Thymus (tissue), 11 donors: ENCODE measurements at regions not wholly inside any gene's neighbourhood (a gene's known extent, or its start where the extent isn't known, plus 50 kb on each side); places are given as distances from the start of the nearest gene placed in this dataset.

ENCODE experiments used
- DNase-seq, 9 donors: peaks; one replicate each; pipeline ENCODE4 v3.0.0-alpha.2; 2013; ENCODE audit warnings: low spot score in 9 of 9, low read depth in 6 of 9, missing footprints in 1 of 9
- H3K27ac ChIP-seq, 2 donors: one replicate each; pipeline ENCODE4 v1.5.1; 2013; ENCODE audit warnings: control low read depth in 1 of 2, low read depth in 1 of 2, low read length in 1 of 2, mild to moderate bottlenecking in 1 of 2, moderate library complexity in 1 of 2
- H3K27me3 ChIP-seq, 2 donors: one replicate each; pipeline ENCODE4 v1.5.1; 2013; ENCODE audit warnings: low read length in 1 of 2; ENCODE audit not compliant: control insufficient read depth in 2 of 2, insufficient read depth in 1 of 2
- H3K36me3 ChIP-seq, 2 donors: one replicate each; pipeline ENCODE4 v1.5.1; 2013; ENCODE audit warnings: low read length in 1 of 2, mild to moderate bottlenecking in 1 of 2, moderate library complexity in 1 of 2; ENCODE audit not compliant: control insufficient read depth in 2 of 2, insufficient read depth in 2 of 2
- H3K4me1 ChIP-seq, 2 donors: one replicate each; pipeline ENCODE4 v1.5.1; 2013; ENCODE audit warnings: low read length in 2 of 2; ENCODE audit not compliant: control insufficient read depth in 2 of 2, insufficient read depth in 2 of 2
- H3K4me3 ChIP-seq, 2 donors: one replicate each; pipeline ENCODE4 v1.5.1; 2013; ENCODE audit warnings: low read length in 2 of 2, control low read depth in 1 of 2, mild to moderate bottlenecking in 1 of 2
- H3K9me3 ChIP-seq, 2 donors: one replicate each; pipeline ENCODE4 v1.5.1; 2013; ENCODE audit warnings: low read length in 1 of 2, mild to moderate bottlenecking in 1 of 2; ENCODE audit not compliant: control insufficient read depth in 2 of 2, insufficient read depth in 1 of 2
- WGBS: extraction: QIAGEN DNeasy Blood & Tissue Kit; methylation state at CpG from one replicate; pipeline ENCODE4 v1.1.7; 2013; 5-methylcytosine and 5-hydroxymethylcytosine counted together
- donor health status: healthy.

GRCh38 chr15:38954090-38954489, 389.5 kb upstream of the RASGRP1 start:
- Histone ChIP-seq H3K9me3 (no peaks in the 10 kb centered on the region), H3K27me3 (no peaks in the 10 kb centered on the region), H3K4me3 (no peak overlapping the region), H3K36me3 (no peaks in the 10 kb centered on the region), H3K27ac (no peak overlapping the region), H3K4me1 (no peaks in the 10 kb centered on the region)
- WGBS, result 92% methylated on average over 3 of the region's 3 CpGs
- no peak for DNase-seq

GRCh38 chr15:38961456-38961855, 396.8 kb upstream of the RASGRP1 start:
- Histone ChIP-seq H3K4me1 (no peaks in the 10 kb centered on the region), H3K4me3 (no peak overlapping the region), H3K36me3 (no peaks in the 10 kb centered on the region), H3K27ac (no peak overlapping the region), H3K27me3 (no peaks in the 10 kb centered on the region), H3K9me3 (no peaks in the 10 kb centered on the region)
- DNase-seq, result no peak
- 78% methylated on average over 2 of the region's 2 CpGs for WGBS

DNA sequence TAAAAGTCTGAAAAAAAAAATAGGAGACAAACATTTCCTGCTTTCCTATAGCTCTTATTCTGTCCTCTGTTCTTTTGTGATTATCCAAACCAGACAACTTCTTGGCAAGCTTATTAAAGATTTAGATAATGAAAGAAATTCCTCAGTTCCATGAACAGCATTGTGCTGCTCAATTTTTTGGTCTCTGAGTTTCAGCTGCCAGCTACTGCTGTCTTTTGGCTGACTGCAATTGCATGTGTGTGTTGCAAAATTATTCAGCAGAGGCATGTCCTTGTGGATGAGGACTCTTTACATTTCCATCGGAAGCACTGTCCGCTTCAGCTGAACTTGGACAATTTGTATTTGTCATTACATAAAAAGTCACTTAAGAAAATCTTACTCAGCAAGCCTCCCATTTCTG, 397.3 kb upstream of the RASGRP1 start:
- Histone ChIP-seq H3K4me1 (no peaks in the 10 kb centered on the region), H3K27ac (no peak overlapping the region), H3K27me3 (no peaks in the 10 kb centered on the region), H3K4me3 (no peak overlapping the region), H3K9me3 (no peaks in the 10 kb centered on the region), H3K36me3 (no peaks in the 10 kb centered on the region)
- WGBS, result 98% methylated on average over 2 of the region's 2 CpGs
- DNase-seq, result no peak

DNA sequence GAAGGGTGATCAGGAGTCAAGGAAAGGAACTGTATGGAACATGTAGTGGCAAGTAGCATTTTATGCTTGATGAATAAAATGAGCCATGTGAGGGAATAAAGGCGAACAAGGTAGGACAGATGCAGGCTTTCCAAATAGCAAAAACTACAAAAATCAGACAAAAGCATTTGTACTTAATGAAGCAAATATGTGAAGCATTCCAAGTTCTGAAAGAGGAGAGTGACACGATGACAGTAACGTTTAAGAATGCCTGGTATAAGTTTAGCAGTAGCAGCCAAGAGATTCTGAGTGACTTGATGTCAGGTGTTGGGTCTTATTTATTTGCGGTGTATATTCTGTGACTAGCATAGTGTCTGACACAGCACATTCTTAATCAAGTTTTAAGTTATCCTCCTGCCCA, 408.2 kb upstream of the RASGRP1 start:
- no peaks in the 10 kb centered on the region for H3K9me3 ChIP-seq
- H3K36me3 ChIP-seq, result no peaks in the 10 kb centered on the region
- 91% methylated on average over 4 of the region's 4 CpGs for WGBS
- no peak overlapping the region for H3K4me3 ChIP-seq
- no peaks in the 10 kb centered on the region for H3K27me3 ChIP-seq
- H3K4me1 ChIP-seq, result no peaks in the 10 kb centered on the region
- H3K27ac ChIP-seq, result no peak overlapping the region
- DNase-seq, result no peak

GRCh38 chr15:38975282-38975990, 410.8 kb upstream of the RASGRP1 start:
- Histone ChIP-seq H3K27me3 (no peaks in the 10 kb centered on the region), H3K27ac (no peak overlapping the region), H3K36me3 (no peaks in the 10 kb centered on the region), H3K4me1 (no peaks in the 10 kb centered on the region), H3K9me3 (no peaks in the 10 kb centered on the region), H3K4me3 (no peak overlapping the region)
- 79% methylated on average over 5 of the region's 5 CpGs for WGBS
- no peak for DNase-seq

- Histone ChIP-seq H3K9me3 (no peaks in the 10 kb centered on the region), H3K27me3 (peaks cover 0 to 3% of the 10 kb centered on the region in 2 donors), H3K4me1 (no peaks in the 10 kb centered on the region), H3K4me3 (no peak overlapping the region), H3K27ac (no peak overlapping the region), H3K36me3 (no peaks in the 10 kb centered on the region)
- no peak for DNase-seq
- 70% methylated on average over 4 of the region's 4 CpGs for WGBS
Measured at GRCh38 chr15:38991126-38991525, 426.5 kb upstream of the RASGRP1 start.

DNA sequence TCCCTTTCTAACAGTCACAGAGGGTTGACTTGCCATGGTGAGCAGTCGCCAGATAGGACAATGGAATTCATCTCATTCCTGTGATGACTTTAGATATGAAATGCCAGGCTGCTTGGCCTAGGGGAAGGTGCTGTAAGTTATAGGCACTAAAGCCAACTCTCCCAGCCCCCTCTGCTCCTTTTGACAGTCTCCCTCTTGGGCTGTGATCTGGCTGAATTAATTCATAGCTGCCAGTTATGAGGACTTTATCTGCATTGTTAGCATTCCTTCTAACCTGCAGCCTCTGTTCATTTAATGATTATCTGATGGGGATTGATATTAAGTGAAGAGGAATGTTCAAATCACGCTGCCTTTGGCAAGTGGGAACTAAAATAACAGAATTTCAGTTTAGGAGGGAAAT, 427.1 kb upstream of the RASGRP1 start:
- H3K36me3 ChIP-seq, result no peaks in the 10 kb centered on the region
- WGBS, result 83% methylated on average over 2 of the region's 2 CpGs
- H3K27ac ChIP-seq, result no peak overlapping the region
- DNase-seq, result no peak
- H3K4me3 ChIP-seq, result no peak overlapping the region
- H3K4me1 ChIP-seq, result no peaks in the 10 kb centered on the region
- H3K27me3 ChIP-seq, result peaks cover 0 to 3% of the 10 kb centered on the region in 2 donors
- H3K9me3 ChIP-seq, result no peaks in the 10 kb centered on the region

GRCh38 chr15:38992506-38992905, 427.9 kb upstream of the RASGRP1 start:
- Histone ChIP-seq H3K36me3 (no peaks in the 10 kb centered on the region), H3K4me1 (no peaks in the 10 kb centered on the region), H3K27me3 (peaks cover 0 to 3% of the 10 kb centered on the region in 2 donors), H3K27ac (no peak overlapping the region), H3K9me3 (no peaks in the 10 kb centered on the region), H3K4me3 (no peak overlapping the region)
- 89% methylated on average over 4 of the region's 4 CpGs for WGBS
- DNase-seq, result no peak

- Histone ChIP-seq H3K27ac (no peak overlapping the region), H3K27me3 (peaks cover 0 to 3% of the 10 kb centered on the region in 2 donors), H3K36me3 (no peaks in the 10 kb centered on the region), H3K9me3 (no peaks in the 10 kb centered on the region), H3K4me1 (no peaks in the 10 kb centered on the region), H3K4me3 (no peak overlapping the region)
- DNase-seq, result no peak
- WGBS, result 96% methylated on average over 2 of the region's 2 CpGs
Measured at GRCh38 chr15:38992930-38993329, 428.3 kb upstream of the RASGRP1 start.
